ENCODE measurements at regions not wholly inside any gene's neighbourhood (a gene's known extent, or its start where the extent isn't known, plus 50 kb on each side); places are given as distances from the start of the nearest gene placed in this dataset.
"Not testable (repeated sequence)": the region's sequence is repeated elsewhere in the genome, so short reads cannot be mapped to it uniquely, and the experiment has no call there.

DNA sequence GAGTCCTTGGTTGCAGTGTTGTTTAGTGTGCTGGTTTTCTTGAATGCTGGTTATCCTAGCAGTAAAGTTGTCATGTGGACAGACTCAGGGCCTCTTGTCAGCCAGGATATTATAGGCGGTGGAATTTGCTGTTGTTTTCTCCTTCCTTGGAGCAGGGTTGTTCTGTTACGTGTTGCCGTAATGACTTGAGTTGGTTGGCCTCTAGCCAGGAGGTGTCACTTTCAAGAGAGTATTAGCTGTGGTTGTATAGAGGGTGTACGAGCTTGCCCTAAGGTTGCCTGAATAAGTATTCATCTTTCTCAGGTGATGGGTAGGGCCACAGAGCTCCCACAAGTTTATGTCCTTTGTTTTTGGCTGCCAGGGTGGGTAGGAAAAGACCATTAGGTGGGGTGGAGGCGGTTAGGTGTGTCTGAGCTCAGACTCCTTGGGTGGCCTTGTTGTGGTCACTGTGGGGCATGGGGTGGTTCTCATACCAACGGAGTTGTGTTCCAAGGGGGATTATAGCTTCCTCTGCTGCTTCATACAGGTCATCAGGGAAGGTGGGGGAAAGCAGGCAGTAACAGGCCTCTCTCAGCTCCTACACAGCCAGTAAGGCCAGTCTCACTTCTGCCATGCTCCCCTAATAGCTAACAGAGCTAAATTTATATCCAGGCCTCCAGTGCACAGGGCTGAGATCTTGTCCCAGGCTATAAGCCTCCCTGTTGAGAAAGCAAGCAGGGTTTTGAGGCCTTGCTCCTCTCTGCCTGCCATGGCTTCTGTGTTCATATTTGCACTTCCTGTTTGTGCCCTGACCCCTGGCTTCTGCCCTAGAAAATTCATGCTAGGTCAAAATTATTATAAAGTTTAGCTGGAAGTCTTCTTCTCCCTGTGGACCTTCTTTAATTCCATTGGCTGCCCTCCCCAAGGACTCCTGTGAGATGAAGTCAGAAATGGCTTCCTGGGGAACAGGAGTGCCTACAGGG, 594.7 kb downstream of the RAPGEF2 start:
- Histone ChIP-seq H3K9me3 (peaks cover 0 to 10% (median 0%) of the 10 kb centered on the region in 3 donors), H3K4me3 (no peak overlapping the region), H3K36me3 (no peaks in the 10 kb centered on the region), H3K4me1 (no peaks in the 10 kb centered on the region), H3K27me3 (no peaks in the 10 kb centered on the region), H3K27ac (no peak overlapping the region)
- TF ChIP-seq EP300 (IDR thresholded peaks at IDR 0.05) (no peak), POLR2AphosphoS5 (IDR thresholded peaks at IDR 0.05) (no peak), POLR2A (IDR thresholded peaks at IDR 0.05) (no peak)
- TF ChIP-seq, protein P1, sequence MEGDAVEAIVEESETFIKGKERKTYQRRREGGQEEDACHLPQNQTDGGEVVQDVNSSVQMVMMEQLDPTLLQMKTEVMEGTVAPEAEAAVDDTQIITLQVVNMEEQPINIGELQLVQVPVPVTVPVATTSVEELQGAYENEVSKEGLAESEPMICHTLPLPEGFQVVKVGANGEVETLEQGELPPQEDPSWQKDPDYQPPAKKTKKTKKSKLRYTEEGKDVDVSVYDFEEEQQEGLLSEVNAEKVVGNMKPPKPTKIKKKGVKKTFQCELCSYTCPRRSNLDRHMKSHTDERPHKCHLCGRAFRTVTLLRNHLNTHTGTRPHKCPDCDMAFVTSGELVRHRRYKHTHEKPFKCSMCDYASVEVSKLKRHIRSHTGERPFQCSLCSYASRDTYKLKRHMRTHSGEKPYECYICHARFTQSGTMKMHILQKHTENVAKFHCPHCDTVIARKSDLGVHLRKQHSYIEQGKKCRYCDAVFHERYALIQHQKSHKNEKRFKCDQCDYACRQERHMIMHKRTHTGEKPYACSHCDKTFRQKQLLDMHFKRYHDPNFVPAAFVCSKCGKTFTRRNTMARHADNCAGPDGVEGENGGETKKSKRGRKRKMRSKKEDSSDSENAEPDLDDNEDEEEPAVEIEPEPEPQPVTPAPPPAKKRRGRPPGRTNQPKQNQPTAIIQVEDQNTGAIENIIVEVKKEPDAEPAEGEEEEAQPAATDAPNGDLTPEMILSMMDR (IDR thresholded peaks at IDR 0.05) = no peak
- WGBS, 2 donors (ENCODE audit: low coverage in 1 of 2) = 67 to 89% methylated on average over 1 to 5 of the region's 6 CpGs
- ATAC-seq = no peak

DNA sequence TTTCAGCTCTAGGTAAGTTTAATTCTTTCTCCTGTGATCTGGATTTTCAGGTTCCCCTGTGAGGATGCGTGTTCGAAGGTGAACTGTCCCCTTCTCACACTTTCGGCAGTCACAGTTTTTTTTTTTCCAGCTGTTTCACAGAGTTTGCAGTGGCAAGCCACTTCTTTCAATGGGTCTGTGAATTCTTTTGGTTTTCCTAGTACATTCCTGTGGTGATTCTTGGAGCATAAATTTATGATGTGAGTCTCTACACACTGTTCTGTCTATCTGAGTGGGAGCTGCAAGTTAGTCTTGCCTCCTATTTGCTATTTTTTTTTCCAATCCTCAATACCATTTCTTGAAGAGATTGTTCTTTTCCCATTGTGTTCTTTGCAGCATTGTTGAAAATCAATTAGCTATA, 595.5 kb downstream of the RAPGEF2 start:
- no peak for TF ChIP-seq EP300 (IDR thresholded peaks at IDR 0.05)

DNA sequence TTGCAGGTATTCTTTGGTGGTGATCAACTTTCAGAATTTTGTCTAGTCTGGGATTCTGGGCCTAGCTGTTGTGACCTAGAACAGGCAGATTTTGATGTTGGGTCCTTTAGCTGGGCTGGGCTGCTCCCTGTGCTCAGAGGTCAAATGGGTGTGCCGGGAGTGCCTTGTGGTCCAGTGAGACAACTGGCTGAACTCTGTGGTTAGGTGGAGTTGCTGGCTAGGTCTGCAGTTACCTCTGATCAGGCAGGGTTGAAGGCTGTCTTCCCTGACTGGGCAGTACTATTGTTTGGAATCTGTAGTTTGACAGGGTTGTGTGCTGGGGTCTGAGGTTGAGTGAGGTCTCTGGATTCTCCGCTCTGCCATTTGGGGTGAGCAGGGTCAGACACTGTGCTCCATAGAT, 599.3 kb downstream of the RAPGEF2 start:
- Histone ChIP-seq H3K27ac (no peak overlapping the region), H3K9me3 (peaks cover 0 to 6% (median 0%) of the 10 kb centered on the region in 3 donors), H3K27me3 (no peaks in the 10 kb centered on the region), H3K4me3 (no peak overlapping the region), H3K4me1 (no peaks in the 10 kb centered on the region), H3K36me3 (no peaks in the 10 kb centered on the region)
- TF ChIP-seq POLR2AphosphoS5 (IDR thresholded peaks at IDR 0.05) (no peak), POLR2A (IDR thresholded peaks at IDR 0.05) (no peak), EP300 (IDR thresholded peaks at IDR 0.05) (no peak)
- TF ChIP-seq, protein P1 (IDR thresholded peaks at IDR 0.05) = no peak
- 100% methylated on average over 1 of the region's 2 CpGs; no CpG with 5 or more reads in 1 of the 2 donors for WGBS, 2 donors (ENCODE audit: low coverage in 1 of 2)
- ATAC-seq = no peak

More for the DNA sequence above, 595.5 kb downstream of the RAPGEF2 start:
- H3K4me3 ChIP-seq = no peak overlapping the region
- no peak for ATAC-seq
- no peak overlapping the region for H3K27ac ChIP-seq
- no peaks in the 10 kb centered on the region for H3K4me1 ChIP-seq
- no peaks in the 10 kb centered on the region for H3K27me3 ChIP-seq
- H3K36me3 ChIP-seq = no peaks in the 10 kb centered on the region
- peaks cover 0 to 6% (median 0%) of the 10 kb centered on the region in 3 donors for H3K9me3 ChIP-seq
- WGBS, 2 donors (ENCODE audit: low coverage in 1 of 2) = 80 to 93% methylated on average over 1 to 3 of the region's 3 CpGs

DNA sequence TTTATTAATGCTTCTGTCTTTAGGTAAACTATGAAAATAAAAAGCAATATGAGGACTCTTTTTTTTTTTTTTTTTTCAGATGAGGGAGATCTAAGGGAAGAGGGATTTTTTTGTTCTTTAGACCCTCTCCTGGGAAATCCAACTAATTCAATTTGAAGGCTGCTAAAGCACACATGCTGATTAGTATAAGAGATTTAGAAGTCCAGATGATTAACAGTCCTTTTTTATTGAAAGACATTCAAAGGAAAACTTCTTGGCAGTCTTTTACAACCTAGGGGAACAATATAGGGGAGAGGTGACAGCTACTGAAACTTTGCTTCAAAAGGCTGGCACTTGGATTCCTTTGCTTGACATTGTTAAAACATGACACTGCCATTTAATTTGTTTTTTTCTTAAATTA, 602.5 kb downstream of the RAPGEF2 start:
- H3K27me3 ChIP-seq = no peaks in the 10 kb centered on the region
- peaks cover 0 to 6% (median 0%) of the 10 kb centered on the region in 3 donors for H3K9me3 ChIP-seq
- no peak overlapping the region for H3K27ac ChIP-seq
- TF ChIP-seq POLR2A (IDR thresholded peaks at IDR 0.05) (no peak), POLR2AphosphoS5 (IDR thresholded peaks at IDR 0.05) (no peak), EP300 (IDR thresholded peaks at IDR 0.05) (no peak)
- TF ChIP-seq, protein P1 (IDR thresholded peaks at IDR 0.05) = no peak
- H3K36me3 ChIP-seq = no peaks in the 10 kb centered on the region
- ATAC-seq = no peak
- H3K4me3 ChIP-seq = no peak overlapping the region
- no peaks in the 10 kb centered on the region for H3K4me1 ChIP-seq

DNA sequence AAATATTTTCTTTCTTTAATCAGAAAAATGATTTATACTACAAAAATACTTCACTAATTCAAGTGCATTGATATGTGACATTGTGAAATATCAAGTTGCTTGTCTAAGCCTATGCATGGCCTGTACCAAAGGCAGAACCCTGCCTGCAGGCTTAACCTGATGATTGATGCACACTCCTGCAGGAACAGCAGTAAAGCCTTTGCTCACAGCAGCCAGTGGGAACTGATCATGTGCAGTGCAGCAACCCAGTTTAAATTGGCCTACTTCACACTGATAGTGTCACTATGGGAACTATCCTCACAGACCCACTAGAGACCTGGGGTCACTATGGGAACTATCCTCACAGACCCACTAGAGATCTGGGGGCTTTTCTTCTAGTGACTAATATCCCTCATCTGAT, 603.8 kb downstream of the RAPGEF2 start:
- TF ChIP-seq POLR2AphosphoS5 (IDR thresholded peaks at IDR 0.05) (no peak), POLR2A (IDR thresholded peaks at IDR 0.05) (no peak), EP300 (IDR thresholded peaks at IDR 0.05) (no peak)
- TF ChIP-seq, protein P1 (IDR thresholded peaks at IDR 0.05) = no peak
- ATAC-seq = no peak
- H3K36me3 ChIP-seq = no peaks in the 10 kb centered on the region

DNA sequence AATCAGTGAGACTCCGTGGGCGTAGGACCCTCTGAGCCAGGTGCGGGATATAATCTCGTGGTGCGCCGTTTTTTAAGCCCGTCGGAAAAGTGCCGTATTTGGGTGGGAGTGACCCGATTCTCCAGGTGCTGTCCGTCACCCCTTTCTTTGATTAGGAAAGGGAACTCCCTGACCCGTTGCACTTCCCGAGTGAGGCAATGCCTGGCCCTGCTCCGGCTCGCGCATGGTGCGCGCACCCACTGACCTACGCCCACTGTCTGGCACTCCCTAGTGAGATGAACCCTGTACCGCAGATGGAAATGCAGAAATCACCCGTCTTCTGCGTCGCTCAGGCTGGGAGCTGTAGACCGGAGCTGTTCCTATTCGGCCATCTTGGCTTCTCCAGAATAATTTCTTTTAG, 612.3 kb downstream of the RAPGEF2 start:
- H3K27me3 ChIP-seq, ATAC-seq, H3K27ac ChIP-seq, H3K9me3 ChIP-seq, H3K36me3 ChIP-seq, H3K4me3 ChIP-seq, H3K4me1 ChIP-seq: not testable (repeated sequence)
- WGBS, 2 donors (ENCODE audit: low coverage in 1 of 2) = no CpG with 5 or more reads among the region's 25 CpGs

More for the DNA sequence above, 603.8 kb downstream of the RAPGEF2 start:
- H3K4me1 ChIP-seq = no peaks in the 10 kb centered on the region
- H3K27ac ChIP-seq = no peak overlapping the region
- no peak overlapping the region for H3K4me3 ChIP-seq
- no peaks in the 10 kb centered on the region for H3K27me3 ChIP-seq
- H3K9me3 ChIP-seq = peaks cover 0 to 6% (median 0%) of the 10 kb centered on the region in 3 donors

Measured in gastroesophageal sphincter (tissue), 4 donors.